ENCODE measurements at regions not wholly inside any gene's neighbourhood (a gene's known extent, or its start where the extent isn't known, plus 50 kb on each side); places are given as distances from the start of the nearest gene placed in this dataset.

DNA sequence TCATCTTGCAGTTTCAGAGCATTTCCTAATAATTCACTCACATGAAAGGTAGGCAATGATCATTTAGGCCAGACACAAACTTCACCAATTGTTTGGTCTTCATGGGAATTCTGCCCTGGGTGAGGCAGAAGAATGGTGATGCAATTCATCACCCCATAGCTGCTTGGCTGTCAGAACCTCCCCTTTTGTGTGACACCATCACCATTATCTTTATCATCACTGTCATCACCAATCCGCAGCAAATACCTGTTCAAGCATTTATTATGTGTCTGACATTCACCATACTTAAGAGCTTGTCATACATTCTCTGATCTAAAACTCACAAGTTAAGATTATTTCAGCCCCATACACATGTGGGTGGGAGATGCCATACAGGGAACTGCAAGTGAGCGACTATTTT lies 799.5 kb upstream of the LRRN3 start:
- no peak overlapping the region for H4K91ac ChIP-seq (ENCODE audit: insufficient read depth, low read depth, low read length)
- H3K4ac ChIP-seq (ENCODE audit: low read depth, low read length): no peak overlapping the region
- no peaks in the 10 kb centered on the region for H4K20me1 ChIP-seq (ENCODE audit: insufficient read depth, low read length)
- no peak overlapping the region for H2BK20ac ChIP-seq (ENCODE audit: low read depth, low read length)
- no peak for ATAC-seq (ENCODE audit: low read depth)
- H2AK9ac ChIP-seq (replicated peaks; ENCODE audit: low read depth, low read length, poor library complexity): no peak overlapping the region
- dilution Hi-C loops (cut with HindIII; ENCODE audit: low sequenced_read_pairs, unreplicated experiment): no loop called here
- H2AFZ ChIP-seq (replicated peaks; ENCODE audit: low read length, poor library complexity): no peak overlapping the region
- no peak overlapping the region for H3K14ac ChIP-seq (replicated peaks; ENCODE audit: low read depth, low read length)
- H2BK120ac ChIP-seq (ENCODE audit: low read depth, low read length): no peak overlapping the region
- no peak overlapping the region for H3K4me2 ChIP-seq (ENCODE audit: low read depth, low read length)
- ChIA-PET POLR2A (ENCODE audit: unreplicated experiment) (no interaction called here), CTCF (no interaction called here)
- no peak overlapping the region for H2AK5ac ChIP-seq (ENCODE audit: low read depth, low read length)
- intact Hi-C loops (cut with micrococcal nuclease): no loop called here
- no peak overlapping the region for H3K23ac ChIP-seq (ENCODE audit: low read depth, low read length)
- H3K9me1 ChIP-seq (ENCODE audit: insufficient read depth, low read length): no peaks in the 10 kb centered on the region
- no peak overlapping the region for H3K9ac ChIP-seq (ENCODE audit: low read depth, low read length)
- H4K5ac ChIP-seq (ENCODE audit: low read depth, low read length): no peak overlapping the region
- no peak overlapping the region for H4K8ac ChIP-seq (ENCODE audit: low read depth in 2 of 2, low read length in 2 of 2)
- no peak overlapping the region for H2BK5ac ChIP-seq (ENCODE audit: low read depth, low read length, poor library complexity, severe bottlenecking)
- WGBS, 2 experiments (ENCODE audit: extremely low coverage in 2 of 2, insufficient read length in 1 of 2): no CpG with 5 or more reads among the region's 2 CpGs
- H3K27ac ChIP-seq (ENCODE audit: insufficient read depth, low read length): no peak overlapping the region
- no peak for DNase-seq
- TF ChIP-seq RFX5 (IDR thresholded peaks at IDR 0.05; ENCODE audit: low read depth, low read length) (no peak), NFE2L2 (IDR thresholded peaks at IDR 0.05; ENCODE audit: low read depth, low read length) (no peak), FOS (IDR thresholded peaks at IDR 0.05; ENCODE audit: low read depth, low read length) (no peak), USF2 (IDR thresholded peaks at IDR 0.05; ENCODE audit: low read depth, low read length) (no peak), CHD1 (IDR thresholded peaks at IDR 0.05; ENCODE audit: low read depth, low read length) (no peak), CEBPB (IDR thresholded peaks at IDR 0.05; ENCODE audit: low read depth, low read length) (no peak), POLR2A (IDR thresholded peaks at IDR 0.05; ENCODE audit: low read depth, low read length) (no peak), RAD21 (IDR thresholded peaks at IDR 0.05; ENCODE audit: low read length) (no peak), MXI1 (IDR thresholded peaks at IDR 0.05; ENCODE audit: borderline replicate concordance, low read depth, low read length) (no peak), RCOR1 (IDR thresholded peaks at IDR 0.05; ENCODE audit: insufficient replicate concordance, low read length) (no peak)
- TF ChIP-seq, protein P1, sequence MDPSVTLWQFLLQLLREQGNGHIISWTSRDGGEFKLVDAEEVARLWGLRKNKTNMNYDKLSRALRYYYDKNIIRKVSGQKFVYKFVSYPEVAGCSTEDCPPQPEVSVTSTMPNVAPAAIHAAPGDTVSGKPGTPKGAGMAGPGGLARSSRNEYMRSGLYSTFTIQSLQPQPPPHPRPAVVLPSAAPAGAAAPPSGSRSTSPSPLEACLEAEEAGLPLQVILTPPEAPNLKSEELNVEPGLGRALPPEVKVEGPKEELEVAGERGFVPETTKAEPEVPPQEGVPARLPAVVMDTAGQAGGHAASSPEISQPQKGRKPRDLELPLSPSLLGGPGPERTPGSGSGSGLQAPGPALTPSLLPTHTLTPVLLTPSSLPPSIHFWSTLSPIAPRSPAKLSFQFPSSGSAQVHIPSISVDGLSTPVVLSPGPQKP (IDR thresholded peaks at IDR 0.05; ENCODE audit: borderline replicate concordance, low read depth, low read length): no peak
- no TSS peak for BruUV-seq (replicated peaks)
- in situ Hi-C loops (cut with MboI; ENCODE audit: low sequenced_read_pairs): no loop called here
- no peaks in the 10 kb centered on the region for H3K9me3 ChIP-seq (ENCODE audit: control insufficient read depth, insufficient read depth, low read length)
- H3K18ac ChIP-seq (ENCODE audit: low read depth, low read length): no peak overlapping the region
- H3K36me3 ChIP-seq (ENCODE audit: control insufficient read depth, insufficient read depth, low read length): no peaks in the 10 kb centered on the region
- no peak overlapping the region for H3K4me3 ChIP-seq (ENCODE audit: insufficient read depth, low read depth, low read length)
- H3K4me1 ChIP-seq (ENCODE audit: control insufficient read depth, insufficient read depth, low read length): no peaks in the 10 kb centered on the region
- H3K79me1 ChIP-seq (ENCODE audit: low read depth in 1 of 2, low read length in 2 of 2): no peaks in the 10 kb centered on the region
- H3K27me3 ChIP-seq (ENCODE audit: control insufficient read depth, insufficient read depth, low read length): no peaks in the 10 kb centered on the region
- no peak overlapping the region for H2BK15ac ChIP-seq (ENCODE audit: low read depth, low read length)
- H3K56ac ChIP-seq (ENCODE audit: extremely low read depth, insufficient read depth, low read length): no peak overlapping the region
